AG09319 (cell line): ENCODE measurements at regions not wholly inside any gene's neighbourhood (a gene's known extent, or its start where the extent isn't known, plus 50 kb on each side); places are given as distances from the start of the nearest gene placed in this dataset.

Experiments used
- DNase-seq: peaks from one replicate; pipeline ENCODE4 v3.0.0-alpha.2; 2010; ENCODE audit warnings: low read depth; ENCODE audit errors: extremely low read depth
- TF ChIP-seq, protein P1 (sequence below): IDR thresholded peaks from 2 replicates; pipeline ENCODE4 v1.5.1; 2011; ENCODE audit warnings: low read depth, mild to moderate bottlenecking, inconsistent platforms, low read length, moderate library complexity

GRCh38 chr2:226661789-226662545, 137.7 kb downstream of the IRS1 start:
- TF ChIP-seq, protein P1, sequence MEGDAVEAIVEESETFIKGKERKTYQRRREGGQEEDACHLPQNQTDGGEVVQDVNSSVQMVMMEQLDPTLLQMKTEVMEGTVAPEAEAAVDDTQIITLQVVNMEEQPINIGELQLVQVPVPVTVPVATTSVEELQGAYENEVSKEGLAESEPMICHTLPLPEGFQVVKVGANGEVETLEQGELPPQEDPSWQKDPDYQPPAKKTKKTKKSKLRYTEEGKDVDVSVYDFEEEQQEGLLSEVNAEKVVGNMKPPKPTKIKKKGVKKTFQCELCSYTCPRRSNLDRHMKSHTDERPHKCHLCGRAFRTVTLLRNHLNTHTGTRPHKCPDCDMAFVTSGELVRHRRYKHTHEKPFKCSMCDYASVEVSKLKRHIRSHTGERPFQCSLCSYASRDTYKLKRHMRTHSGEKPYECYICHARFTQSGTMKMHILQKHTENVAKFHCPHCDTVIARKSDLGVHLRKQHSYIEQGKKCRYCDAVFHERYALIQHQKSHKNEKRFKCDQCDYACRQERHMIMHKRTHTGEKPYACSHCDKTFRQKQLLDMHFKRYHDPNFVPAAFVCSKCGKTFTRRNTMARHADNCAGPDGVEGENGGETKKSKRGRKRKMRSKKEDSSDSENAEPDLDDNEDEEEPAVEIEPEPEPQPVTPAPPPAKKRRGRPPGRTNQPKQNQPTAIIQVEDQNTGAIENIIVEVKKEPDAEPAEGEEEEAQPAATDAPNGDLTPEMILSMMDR: no peak
- no peak for DNase-seq

GRCh38 chr2:226660526-226660925, 139.1 kb downstream of the IRS1 start:
- TF ChIP-seq, protein P1: no peak
- peak; percentile 77 for DNase-seq

- DNase-seq: no peak
- TF ChIP-seq, protein P1: no peak
Measured at GRCh38 chr2:226660124-226660523, 139.5 kb downstream of the IRS1 start.

GRCh38 chr2:226659410-226659809, 140.2 kb downstream of the IRS1 start:
- no peak for DNase-seq
- TF ChIP-seq, protein P1: no peak

GRCh38 chr2:226658555-226658954, 141.1 kb downstream of the IRS1 start:
- no peak for DNase-seq
- TF ChIP-seq, protein P1: no peak

DNA sequence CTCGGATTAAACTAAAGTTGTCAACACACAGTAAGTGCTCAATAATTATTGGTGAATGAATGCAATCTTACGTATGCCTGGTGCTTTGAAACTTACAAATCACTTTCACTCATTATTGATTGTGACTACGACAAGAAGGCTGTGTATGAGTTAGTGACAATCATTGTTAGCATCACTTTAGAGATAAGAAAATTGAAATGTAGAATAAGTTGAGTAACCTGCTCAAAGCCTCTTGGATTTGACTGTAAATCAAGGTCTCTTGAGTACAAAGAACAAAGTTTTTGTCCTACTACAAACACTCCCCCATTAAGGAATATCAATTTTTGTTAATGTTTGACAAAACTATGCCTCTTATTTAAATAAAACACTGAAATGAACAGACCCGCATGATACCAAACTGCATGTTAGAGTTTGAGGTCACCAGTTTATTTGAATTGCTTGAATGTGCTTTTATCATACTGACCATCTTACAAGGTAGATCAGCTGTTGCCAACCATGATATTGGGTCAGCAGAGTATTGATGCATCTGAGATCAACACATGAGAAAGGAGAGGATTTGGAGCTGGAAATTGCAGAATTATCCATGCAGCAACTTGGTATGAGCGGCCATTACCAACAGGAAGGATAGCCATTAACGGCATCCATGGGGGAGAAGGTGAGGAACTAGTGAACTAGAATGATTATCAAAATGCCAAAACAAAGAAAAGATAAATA, 142.1 kb downstream of the IRS1 start:
- no peak for DNase-seq
- TF ChIP-seq, protein P1: no peak

DNA sequence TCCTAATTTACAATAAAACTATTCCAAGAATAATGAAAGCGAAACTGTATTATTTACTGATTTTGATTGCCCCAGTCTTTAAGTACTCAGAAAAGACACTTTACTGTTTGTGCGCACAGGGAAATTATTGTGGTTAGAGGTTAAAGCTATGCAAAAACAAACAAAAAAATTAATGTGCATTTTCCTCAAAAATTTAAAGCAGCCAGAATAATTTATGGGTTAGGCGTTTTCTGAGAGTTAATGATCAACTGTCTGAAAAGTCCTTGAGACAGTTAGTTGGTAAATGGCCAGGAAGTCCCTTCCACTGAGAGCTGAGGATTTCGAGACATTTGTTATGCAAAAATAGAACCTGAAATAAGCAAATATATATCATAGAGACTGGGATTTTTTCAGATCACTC, 143.3 kb downstream of the IRS1 start:
- TF ChIP-seq, protein P1: no peak
- no peak for DNase-seq
